ENCODE measurements at regions not wholly inside any gene's neighbourhood (a gene's known extent, or its start where the extent isn't known, plus 50 kb on each side); places are given as distances from the start of the nearest gene placed in this dataset.
"Not testable (repeated sequence)": the region's sequence is repeated elsewhere in the genome, so short reads cannot be mapped to it uniquely, and the experiment has no call there.

DNA sequence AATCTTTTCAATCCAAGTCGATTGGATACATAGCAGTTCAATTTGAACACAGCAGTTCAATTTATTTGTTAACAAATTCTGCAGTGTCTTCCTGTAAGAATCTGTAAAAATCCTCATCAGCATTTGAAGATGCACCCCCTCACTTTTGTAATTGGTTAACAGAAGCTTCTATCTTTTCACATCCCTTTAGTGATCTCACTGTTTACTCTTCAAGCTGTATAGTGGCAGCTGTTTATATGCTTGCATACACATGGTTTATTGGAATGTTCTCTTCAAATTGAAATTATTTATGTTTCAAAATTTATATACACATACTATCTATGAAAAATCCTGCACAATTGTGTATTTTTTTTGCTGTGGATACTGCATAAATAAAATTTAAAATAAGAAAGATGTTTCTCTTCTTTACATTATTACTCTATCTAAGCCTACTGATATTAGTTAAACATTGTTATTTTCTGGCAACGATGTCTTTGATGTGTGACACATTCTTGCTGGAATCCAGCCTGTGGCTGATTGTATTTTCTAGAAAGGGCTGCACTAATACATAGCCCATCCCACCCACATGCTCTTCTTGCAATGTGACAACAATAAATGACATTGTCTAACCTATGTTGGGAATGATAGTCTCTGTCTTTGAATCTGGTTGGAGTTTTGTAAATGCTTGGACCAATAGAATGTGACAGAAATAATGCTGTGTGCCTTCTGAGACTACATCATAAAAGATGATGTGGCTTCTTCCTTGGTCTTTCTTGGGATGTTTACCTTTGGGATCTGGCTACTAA is 573.0 kb downstream of the CD109 start:
- FAIRE-seq: no peak

DNA sequence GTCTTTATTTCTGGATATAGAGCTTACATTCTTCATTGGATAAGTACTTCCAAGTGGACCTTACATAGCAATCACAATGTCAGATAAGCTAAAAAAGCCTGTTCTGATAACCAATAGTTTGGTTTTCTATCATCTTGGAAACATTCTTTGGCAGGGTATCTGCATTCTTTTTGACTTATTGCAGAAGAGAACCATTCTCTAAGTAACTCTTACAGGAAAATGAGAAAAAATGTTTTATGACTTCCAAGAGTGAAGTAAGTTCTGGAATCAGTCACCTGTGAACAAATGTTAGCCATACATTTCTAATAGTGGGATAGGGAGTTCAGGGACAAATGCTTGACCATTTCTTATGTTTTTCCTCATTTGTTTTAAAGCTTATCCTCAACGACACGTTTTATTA is 564.0 kb downstream of the CD109 start:
- FAIRE-seq: no peak

DNA sequence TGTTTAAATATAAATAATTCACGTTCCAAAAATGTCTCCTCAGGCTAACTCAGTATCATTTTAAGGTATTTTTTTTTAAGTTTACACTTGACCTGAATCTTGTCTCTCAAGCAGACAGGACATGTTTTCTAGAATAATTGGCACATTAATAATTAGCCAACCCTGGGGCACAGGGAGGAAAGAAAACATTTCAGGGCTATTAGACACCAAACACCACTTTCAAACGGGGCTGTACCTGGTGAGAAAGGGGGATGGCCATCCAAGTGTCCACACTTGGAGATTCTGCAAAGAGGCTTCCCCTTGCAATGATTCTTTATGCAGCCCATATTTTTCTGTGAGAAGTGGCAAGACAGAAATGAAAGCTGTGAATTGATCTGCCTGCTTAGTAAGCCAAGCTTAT is 560.8 kb downstream of the CD109 start:
- no peak for FAIRE-seq

DNA sequence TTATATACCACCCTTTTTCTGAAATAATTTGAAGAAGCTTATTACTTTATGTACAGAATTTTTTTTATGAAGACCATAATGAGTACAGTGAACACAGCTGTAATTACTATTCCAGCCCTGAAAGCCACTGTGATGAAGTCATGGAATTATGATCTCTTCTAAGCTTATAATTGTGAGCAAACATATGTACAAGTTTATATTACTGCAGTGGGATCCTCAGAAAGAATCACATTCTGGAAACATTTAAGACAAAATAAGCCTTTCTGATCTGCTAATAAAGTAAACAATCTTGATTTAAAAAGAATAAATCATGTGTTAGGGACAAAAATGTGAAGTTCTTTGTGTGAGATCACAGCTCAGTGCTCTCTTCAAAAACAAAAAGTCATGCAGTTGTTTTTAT is 560.4 kb downstream of the CD109 start:
- no peak for FAIRE-seq

DNA sequence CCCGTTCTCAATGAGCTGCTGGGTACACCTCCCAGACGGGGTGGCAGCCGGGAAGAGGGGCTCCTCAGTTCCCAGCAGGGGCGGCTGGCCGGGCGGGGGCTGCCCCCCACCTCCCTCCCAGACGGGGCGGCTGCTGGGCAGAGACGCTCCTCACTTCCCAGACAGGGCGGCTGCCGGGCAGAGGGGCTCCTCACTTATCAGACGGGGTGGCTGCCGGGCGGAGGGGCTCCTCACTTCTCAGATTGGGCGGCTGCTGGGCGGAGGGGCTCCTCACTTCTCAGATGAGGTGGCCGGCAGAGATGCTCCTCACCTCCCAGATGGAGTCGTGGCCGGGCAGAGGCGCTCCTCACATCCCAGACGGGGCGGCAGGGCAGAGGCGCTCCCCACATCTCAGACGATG is 559.0 kb downstream of the CD109 start:
- not testable (repeated sequence) for FAIRE-seq

DNA sequence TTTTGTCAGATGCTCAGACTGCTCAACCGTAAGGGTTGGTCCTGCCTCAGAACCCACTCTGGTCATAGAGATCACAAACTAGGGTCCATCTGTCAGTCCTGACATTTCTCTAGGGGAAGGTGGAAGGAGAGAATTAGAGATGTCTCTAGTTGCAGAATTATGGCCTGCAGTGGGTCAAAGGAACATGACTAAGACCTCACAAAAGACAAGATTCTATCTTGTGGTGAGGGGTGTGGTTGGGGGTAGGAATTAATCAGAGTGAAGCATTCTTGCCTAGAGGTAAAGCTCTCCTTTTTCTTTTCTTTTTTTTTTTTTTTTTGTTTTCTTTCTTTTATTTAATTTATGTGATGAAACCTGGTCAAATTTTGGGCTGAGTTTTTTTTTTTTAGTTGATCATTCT is 558.1 kb downstream of the CD109 start:
- FAIRE-seq: not testable (repeated sequence)

DNA sequence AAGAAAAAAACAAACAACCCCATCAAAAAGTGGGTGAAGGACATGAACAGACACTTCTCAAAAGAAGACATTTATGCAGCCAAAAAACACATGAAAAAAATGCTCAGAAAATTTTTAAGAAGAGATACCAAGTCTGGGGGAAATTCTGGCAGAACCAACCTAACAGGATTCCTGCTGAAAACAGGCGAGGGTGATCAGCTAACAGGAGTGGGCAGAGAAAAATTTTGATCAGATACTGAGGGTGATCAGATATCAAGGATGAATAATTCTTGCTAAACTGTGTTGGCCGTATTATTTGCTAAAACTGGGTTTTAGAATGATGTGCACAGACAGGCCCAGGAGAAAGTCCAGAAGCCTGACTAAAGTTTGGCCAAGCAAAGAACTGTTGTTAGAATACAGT is 557.3 kb downstream of the CD109 start:
- no peak for FAIRE-seq

DNA sequence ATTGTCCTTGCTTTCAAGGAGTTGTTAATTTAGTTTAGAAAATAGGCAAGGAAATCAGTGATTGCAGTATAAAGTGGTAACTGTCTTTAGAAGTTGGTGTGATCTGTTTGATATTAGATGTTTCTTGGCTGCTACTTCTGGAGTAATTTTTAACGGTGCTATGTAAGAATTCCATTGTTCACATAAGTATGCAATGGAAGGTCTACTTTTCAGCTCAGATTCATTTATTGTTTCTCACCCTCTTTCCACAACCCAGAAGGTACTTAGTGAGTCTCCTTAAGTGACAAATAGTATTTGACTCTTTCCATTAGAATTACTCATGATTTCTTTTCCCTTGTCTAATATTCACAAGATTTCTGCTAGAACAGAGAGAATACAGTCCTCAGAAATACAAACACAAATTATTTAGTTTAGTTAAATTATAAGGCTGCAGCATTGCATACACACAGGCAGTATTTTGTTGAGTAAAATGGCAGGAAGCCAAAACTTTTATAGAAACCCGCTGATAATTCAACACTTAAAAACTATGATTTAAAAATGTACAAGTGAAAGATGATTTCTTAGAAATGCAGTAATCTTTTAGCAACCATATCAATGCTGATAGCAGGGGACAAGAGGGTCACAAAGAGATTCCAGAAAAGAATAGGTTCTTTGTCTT is 554.3 kb downstream of the CD109 start:
- FAIRE-seq: no peak

DNA sequence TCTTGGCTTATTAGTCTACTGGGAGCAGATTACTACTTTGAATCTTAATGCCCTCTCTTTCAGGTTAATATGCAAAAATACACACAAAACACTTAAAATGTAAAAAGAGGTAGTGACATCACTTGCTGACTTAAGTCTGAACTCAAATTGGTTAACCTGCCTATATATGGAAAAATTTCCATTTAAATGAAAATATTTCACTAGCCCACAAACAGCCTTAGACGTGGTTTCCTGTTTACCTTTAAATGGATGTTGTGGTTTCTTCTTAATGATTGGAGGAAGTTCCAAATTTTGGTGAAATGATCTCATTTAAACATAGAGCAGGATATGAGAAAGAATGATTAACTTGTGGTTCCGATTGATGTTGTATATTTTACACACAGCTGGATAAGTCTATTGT is 553.7 kb downstream of the CD109 start:
- no peak for FAIRE-seq

DNA sequence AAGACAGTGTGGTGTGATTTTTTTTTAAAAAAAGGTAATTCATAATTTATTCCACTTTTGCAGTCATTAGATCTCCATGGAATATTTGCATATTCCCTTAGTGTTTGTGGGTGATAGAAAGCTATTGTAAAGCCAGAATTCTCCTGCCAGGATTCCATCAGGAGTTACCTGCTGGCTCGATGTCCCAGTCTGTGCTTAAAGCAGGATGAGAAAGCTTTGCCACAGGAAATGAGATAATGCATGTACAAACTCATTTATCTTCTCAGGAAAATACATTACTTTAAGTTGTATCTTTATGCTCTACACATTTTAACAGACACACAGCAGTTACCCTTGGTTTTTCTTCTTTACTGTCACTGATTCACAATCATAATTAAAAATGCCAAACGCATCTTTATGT is 553.0 kb downstream of the CD109 start:
- no peak for FAIRE-seq

DNA sequence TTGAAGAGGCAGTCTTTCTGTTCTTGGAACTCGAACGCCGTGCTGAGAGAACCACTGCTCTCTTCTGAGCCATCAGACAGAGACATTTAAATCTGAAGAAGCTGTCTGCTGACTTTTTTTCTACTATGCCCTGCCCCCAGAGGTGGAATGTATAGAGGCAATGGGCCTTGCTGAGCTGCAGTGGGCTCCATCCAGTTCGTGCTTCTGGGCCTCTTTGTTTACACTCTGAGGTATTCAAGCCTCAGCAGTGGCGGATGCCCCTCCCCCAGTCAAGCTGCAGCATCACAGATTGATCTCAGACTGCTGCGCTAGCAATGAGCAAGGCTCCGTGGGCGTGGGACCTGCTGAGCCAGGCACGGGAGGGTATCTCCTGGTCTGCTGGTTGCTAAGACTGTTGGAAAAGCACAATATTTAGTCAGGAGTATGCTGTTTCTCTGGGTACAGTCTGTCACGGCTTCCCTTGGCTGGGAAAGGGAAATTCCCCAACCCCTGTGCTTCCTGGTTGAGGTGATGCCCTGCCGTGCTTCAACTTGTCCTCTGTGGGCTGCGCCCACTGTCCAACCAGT is 526.8 kb downstream of the CD109 start:
- FAIRE-seq: no peak

DNA sequence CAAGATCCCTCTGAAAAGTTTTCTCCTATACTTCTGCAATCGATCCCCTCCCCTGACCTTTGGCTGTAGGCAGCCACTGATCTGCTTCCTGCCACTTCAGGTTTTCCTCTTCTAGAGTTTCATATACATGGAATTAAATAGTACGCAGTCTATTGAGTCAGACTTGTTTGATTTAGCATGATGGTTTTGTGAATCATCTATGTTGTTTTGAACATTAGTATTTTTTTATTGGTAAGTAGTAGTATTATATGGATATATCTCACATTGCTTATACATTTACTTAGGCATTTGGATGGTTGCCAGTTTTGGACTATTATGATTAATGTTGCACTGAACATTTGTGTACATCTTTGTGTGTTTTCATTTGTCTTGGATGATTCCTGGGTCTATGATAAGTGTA is 518.0 kb downstream of the CD109 start:
- no peak for FAIRE-seq

DNA sequence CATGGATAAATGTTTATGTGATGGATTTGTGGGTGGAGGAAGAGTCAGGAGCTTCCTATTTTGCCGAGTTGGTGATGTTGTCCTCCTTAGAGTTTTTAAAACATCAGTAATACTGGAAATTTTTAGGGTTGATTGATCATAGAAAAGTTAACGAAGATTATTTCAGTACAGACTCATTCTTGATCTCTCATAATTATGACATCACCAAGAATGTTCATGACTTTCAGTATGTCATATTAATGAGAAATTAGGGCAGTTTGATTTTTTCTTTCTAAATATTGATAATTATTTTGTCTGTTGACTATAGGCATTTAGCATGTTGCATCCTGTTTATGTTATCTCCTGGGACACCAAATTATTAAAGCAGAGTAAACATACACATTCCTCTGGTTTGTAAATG is 512.2 kb downstream of the CD109 start:
- FAIRE-seq: no peak

DNA sequence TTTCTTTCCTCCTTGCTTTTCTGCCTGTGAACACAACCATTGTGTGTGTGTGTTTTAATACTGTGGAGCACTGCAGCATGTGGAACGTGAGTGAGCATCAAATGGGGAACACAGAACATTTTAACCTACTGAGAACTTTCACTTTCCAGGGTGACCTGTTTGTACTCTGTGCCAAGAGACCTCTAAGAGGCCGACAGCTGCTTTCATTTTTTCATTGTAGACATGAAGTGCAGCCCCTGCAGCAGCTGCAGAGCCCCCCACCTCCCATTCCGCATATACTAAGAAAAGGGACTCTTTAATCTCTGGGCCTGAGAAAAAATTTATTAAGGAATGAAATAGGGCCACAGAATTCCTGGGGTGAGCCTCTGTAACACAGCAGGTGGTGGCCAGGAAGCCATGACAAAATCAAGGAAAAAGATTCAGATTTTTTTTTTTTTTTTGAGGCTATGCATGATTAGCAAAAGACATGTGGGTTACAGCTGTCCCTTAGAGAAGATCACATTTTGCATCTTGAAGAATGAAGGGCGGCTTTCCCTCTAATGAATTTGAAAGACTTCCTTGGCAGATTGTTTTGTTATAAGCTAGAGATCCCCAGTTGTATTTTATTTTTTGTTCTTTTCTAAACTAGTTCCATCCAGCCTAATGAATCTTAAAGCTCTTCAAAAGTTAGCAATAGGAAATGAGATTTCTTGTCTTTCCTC is 503.4 kb downstream of the CD109 start:
- FAIRE-seq: no peak

DNA sequence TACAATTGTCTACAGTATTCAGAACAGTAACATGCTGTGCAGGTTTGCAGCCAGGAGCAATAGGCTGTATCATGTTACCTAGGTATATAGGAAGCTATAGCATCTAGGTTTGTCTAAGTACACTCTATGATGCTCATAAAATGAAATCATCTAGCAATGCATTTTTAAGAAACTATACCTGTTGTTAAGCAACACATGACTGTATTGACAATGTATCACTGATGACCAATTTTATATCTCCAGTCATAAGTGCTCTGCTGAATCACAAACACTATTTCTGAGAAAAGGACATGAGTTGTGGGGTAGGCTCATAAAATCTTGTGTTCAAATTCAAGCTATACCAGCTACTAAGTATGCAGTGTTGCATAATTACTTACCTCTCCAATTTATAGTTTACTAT is 501.3 kb downstream of the CD109 start:
- no peak for FAIRE-seq

DNA sequence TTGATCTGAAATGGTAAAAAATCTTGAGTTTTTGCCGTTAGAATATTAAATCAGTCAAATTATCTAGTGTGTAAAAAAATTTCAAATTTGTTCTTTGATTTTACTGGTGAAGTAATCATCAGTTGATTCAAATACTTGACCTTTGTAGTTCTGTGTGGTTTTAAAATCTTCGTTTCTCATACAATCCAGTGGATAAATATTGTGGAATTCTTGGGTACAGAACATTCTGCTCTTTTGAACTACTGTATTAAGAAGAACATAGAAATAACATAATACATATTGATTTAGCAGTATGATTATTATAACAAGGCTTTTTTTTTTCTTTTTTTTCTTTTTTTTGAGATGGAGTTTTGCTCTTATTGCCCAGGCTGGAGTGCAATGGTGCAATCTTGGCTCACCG is 491.8 kb downstream of the CD109 start:
- FAIRE-seq: no peak

DNA sequence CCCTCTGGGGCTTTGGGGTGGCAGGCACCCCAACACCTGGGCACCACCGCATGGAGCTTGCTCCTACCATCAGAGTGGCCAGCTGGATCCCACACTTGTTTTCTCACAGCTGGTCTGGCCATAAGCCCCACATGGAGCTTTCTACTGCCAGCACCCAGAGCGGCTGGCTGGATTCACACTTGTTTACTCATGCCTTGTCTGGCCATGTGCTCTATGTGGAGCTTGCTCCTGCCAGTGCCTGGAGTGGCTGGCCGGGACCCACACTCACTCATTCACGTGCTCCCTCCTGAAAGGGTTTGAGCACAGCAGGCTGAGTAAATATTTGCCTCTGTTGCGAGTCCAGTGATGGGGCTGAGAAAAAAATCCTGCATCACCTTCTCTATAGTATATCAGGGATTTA is 487.0 kb downstream of the CD109 start:
- FAIRE-seq: no peak

DNA sequence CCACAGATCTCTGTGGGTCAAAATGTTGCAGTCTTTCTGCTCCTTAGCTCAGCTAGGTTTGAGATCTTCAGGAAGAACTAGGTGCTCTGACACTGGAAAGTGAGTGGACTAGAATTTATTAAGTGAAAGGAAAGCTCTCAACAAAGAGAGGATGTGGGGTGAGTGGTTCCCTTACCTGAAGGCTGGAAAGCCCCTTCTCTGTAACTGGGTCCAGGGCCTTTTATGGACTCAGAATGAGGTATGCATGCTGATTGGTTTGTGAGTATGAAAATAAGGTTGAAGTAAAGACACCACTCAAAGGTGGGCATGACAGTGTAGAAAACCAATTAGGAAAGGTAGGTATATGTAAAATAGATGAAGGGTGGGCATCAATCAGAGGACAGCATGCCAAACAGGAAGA is 485.5 kb downstream of the CD109 start:
- FAIRE-seq: no peak

DNA sequence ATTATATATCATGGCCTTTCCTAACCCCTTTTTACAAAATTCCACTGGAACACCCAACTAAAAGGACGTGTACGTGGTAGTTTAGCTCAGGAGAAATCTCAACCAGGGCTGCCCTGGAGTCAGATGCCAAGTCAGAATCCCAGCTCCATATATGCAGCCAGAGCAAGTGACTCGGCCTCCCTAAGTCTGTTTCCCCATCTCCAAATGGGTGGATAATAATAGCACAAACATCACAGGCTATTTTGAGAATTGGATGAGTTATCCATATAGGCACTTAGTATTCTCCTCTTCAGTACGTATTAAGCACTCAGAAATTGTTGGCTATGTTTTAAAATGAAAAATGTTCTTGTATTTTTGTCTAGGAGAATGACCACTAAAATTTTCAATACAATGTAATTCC is 481.5 kb downstream of the CD109 start:
- no peak for FAIRE-seq

DNA sequence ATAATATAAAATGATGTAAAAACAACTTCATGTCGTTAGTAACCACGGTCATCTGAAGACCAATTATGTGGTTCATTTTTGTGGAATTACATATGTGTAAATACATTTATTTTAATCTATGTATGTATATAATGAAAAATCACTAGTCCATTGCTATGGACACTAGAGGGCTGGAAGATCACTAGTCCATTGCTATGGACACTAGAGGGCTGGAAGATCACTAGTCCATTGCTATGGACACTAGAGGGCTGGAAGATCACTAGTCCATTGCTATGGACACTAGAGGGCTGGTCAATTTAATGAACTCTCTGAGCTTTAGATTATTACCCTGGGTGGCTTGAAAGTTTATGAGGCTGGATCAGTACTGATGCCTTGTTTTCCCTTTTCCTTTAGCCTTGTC is 474.5 kb downstream of the CD109 start:
- not testable (repeated sequence) for FAIRE-seq

DNA sequence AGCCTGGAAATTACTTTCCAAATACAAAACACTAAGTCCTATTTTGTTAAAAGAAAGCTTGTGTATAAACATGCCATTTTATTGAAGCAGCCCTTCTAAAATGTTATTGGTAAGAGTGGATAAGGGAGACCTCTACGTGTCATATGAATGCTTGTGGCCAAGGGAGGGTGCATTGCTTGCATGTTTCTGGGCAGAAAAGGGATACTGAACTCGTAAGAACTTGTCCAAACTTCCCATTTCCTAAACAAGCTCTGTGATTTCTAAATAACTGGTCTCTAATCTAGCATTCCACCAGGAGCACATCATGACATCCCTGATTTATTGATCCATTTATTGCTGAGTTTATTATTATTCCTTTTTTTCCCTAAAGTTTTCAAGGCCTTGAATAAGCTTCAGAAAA is 474.1 kb downstream of the CD109 start:
- no peak for FAIRE-seq

DNA sequence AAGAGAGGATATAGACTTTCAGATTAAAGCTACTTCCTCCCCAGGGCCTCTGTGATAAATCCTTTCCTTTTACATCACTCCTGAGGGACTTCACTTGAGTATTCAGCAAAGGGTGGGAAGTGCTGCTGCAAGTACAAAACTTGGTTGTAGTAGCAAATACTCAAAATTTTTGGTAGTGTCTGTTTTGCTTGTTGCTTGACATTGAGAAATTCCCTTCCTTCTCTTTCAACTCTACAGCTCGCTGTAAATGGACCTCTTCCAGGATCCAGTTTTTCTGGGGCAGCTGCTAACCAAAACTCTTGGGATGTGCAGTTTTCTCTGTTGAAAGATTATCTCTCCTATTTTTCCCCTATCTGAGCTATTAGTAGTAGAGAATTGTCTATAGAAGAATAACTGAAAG is 472.0 kb downstream of the CD109 start:
- no peak for FAIRE-seq

DNA sequence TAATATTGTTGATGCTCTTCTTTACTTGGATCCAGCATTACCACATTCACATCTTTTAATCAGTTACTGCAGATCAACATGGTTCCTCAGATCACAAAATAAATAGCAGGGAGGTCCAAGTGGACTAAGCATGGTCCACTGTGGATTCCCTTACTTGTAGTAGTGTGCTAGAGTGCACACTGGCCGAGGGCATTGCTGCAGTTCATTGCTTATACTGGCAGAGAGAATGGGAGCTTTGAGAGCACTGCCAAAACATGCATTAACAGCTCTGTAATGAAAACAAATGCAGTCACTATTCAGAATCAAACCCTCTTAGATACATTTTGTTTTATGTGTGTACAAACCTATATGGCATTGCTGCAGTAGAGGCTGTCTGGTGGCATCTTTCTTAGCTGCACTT is 471.5 kb downstream of the CD109 start:
- no peak for FAIRE-seq

DNA sequence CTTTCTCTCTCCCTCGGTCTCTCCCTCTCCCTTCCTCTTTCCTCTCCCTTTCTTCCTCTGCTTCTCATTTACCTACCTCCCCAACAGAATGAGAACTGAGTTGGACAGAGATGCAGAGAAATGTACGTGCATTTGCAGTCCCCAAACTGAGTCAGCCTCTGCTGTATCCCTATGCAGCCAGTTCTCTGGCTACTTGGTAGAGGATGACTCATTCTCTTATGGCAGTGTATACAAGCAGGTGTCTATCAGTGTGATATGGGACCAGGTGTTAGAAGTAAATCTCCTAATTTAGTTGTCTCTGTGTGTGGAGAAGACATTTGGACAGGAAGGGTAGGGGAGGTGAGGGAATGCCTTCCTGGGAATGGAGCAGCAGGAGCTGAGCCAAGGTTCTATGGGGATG is 470.8 kb downstream of the CD109 start:
- no peak for FAIRE-seq

Measured in G401.6 (cell line).